RWPE1 (cell line): ENCODE measurements at regions not wholly inside any gene's neighbourhood (a gene's known extent, or its start where the extent isn't known, plus 50 kb on each side); places are given as distances from the start of the nearest gene placed in this dataset.

Experiments used
- CTCF ChIA-PET: fragments of 350-600 bp; sonication (Branson Sonifier 250); formaldehyde crosslinking; extraction: SDS; loops from one replicate; lab custom pipeline; 2021; lab: Yijun Ruan, JAX
- POLR2A ChIA-PET: fragments of 400-600 bp; formaldehyde crosslinking; extraction: SDS; loops from one replicate; lab custom pipeline; 2020; ENCODE audit warnings: antibody characterized with exemption; ENCODE audit not compliant: low non-redundant PET; lab: Yijun Ruan, JAX
- DNase-seq: peaks from one replicate; pipeline ENCODE4 v3.0.0; 2012; ENCODE audit warnings: low spot score
- H3K27ac ChIP-seq: fragments of 450-650 bp; 2 replicates; pipeline ENCODE4 v1.5.1; 2017
- CTCF ChIP-seq: fragments of 450-650 bp; conservative IDR thresholded peaks from 2 replicates; pipeline ENCODE4 v1.5.1; 2017; ENCODE audit warnings: low read depth, mild to moderate bottlenecking

GRCh38 chr2:7983912-7984311, 697.9 kb upstream of the ID2 start:
- TF ChIP-seq CTCF, result no peak
- POLR2A ChIA-PET, result no interaction called here
- no peak for DNase-seq
- CTCF ChIA-PET, result no interaction called here
- H3K27ac ChIP-seq, result no peak overlapping the region

- CTCF ChIA-PET, result no interaction called here
- no peak for DNase-seq
- no peak overlapping the region for H3K27ac ChIP-seq
- TF ChIP-seq CTCF, result no peak
- POLR2A ChIA-PET, result no interaction called here
These were observed 697.0 kb upstream of the ID2 start for GRCh38 chr2:7984693-7985353.

- no peak for TF ChIP-seq CTCF
- no peak for DNase-seq
- POLR2A ChIA-PET, result no interaction called here
- CTCF ChIA-PET, result no interaction called here
- no peak overlapping the region for H3K27ac ChIP-seq
These were observed 695.4 kb upstream of the ID2 start for GRCh38 chr2:7986431-7986830.

GRCh38 chr2:7987992-7988391, 693.9 kb upstream of the ID2 start:
- no peak for TF ChIP-seq CTCF
- no peak for DNase-seq
- no peak overlapping the region for H3K27ac ChIP-seq
- ChIA-PET CTCF (interaction anchor here (0.8 kb wide), 1 partner anchor 314 kb away, joined by 3 read pairs; no protein-coding TSS in a partner anchor), POLR2A (no interaction called here)

GRCh38 chr2:7988440-7988839, 693.4 kb upstream of the ID2 start:
- CTCF ChIA-PET, result no interaction called here
- no peak overlapping the region for H3K27ac ChIP-seq
- DNase-seq, result no peak
- no peak for TF ChIP-seq CTCF
- POLR2A ChIA-PET, result no interaction called here

- ChIA-PET POLR2A (no interaction called here), CTCF (no interaction called here)
- H3K27ac ChIP-seq, result no peak overlapping the region
- no peak for DNase-seq
- no peak for TF ChIP-seq CTCF
These were observed 692.0 kb upstream of the ID2 start for GRCh38 chr2:7989823-7990222.
